ENCODE measurements at regions not wholly inside any gene's neighbourhood (a gene's known extent, or its start where the extent isn't known, plus 50 kb on each side); places are given as distances from the start of the nearest gene placed in this dataset.
"Not testable (repeated sequence)": the region's sequence is repeated elsewhere in the genome, so short reads cannot be mapped to it uniquely, and the experiment has no call there.

GRCh38 chr5:87127956-87128687 is 139.6 kb upstream of the RASA1 start:
- intact Hi-C loops (cut with micrococcal nuclease): no loop called here
- Mint-ChIP-seq H3K36me3 (ENCODE audit: low read depth) (no peaks in the 10 kb centered on the region), H3K4me3 (no peak overlapping the region), H3K27ac (no peak overlapping the region), H3K4me1 (ENCODE audit: low read depth) (no peaks in the 10 kb centered on the region), H3K9me3 (no peaks in the 10 kb centered on the region), H3K27me3 (no peaks in the 10 kb centered on the region)

- intact Hi-C loops (cut with micrococcal nuclease): no loop called here
- H3K4me3 Mint-ChIP-seq: no peak overlapping the region
- H3K4me1 Mint-ChIP-seq (ENCODE audit: low read depth): no peaks in the 10 kb centered on the region
- H3K9me3 Mint-ChIP-seq: no peaks in the 10 kb centered on the region
- no peak overlapping the region for H3K27ac Mint-ChIP-seq
- no peaks in the 10 kb centered on the region for H3K36me3 Mint-ChIP-seq (ENCODE audit: low read depth)
- H3K27me3 Mint-ChIP-seq: no peaks in the 10 kb centered on the region
Measured at GRCh38 chr5:87129046-87129445, 138.6 kb upstream of the RASA1 start.

GRCh38 chr5:87132696-87133095 is 135.0 kb upstream of the RASA1 start:
- H3K9me3 Mint-ChIP-seq: no peaks in the 10 kb centered on the region
- H3K27me3 Mint-ChIP-seq: no peaks in the 10 kb centered on the region
- H3K4me1 Mint-ChIP-seq (ENCODE audit: low read depth): peaks cover 13% of the 10 kb centered on the region
- intact Hi-C loops (cut with micrococcal nuclease): no loop called here
- H3K27ac Mint-ChIP-seq: no peak overlapping the region
- H3K36me3 Mint-ChIP-seq (ENCODE audit: low read depth): no peaks in the 10 kb centered on the region
- H3K4me3 Mint-ChIP-seq: no peak overlapping the region

- H3K27ac Mint-ChIP-seq; intact Hi-C loops (cut with micrococcal nuclease); H3K27me3 Mint-ChIP-seq; H3K4me3 Mint-ChIP-seq; H3K36me3 Mint-ChIP-seq (ENCODE audit: low read depth); H3K9me3 Mint-ChIP-seq: not testable (repeated sequence)
- peaks cover 13% of the 10 kb centered on the region for H3K4me1 Mint-ChIP-seq (ENCODE audit: low read depth)
Measured at GRCh38 chr5:87134513-87134912, 133.2 kb upstream of the RASA1 start.

GRCh38 chr5:87136096-87136495 is 131.6 kb upstream of the RASA1 start:
- peaks cover 2% of the 10 kb centered on the region for H3K27me3 Mint-ChIP-seq
- H3K4me1 Mint-ChIP-seq (ENCODE audit: low read depth): peaks cover 27% of the 10 kb centered on the region
- H3K9me3 Mint-ChIP-seq: no peaks in the 10 kb centered on the region
- H3K27ac Mint-ChIP-seq: peak overlapping the region; percentile 37
- intact Hi-C loops (cut with micrococcal nuclease): no loop called here
- H3K4me3 Mint-ChIP-seq: no peak overlapping the region
- no peaks in the 10 kb centered on the region for H3K36me3 Mint-ChIP-seq (ENCODE audit: low read depth)

GRCh38 chr5:87136733-87137132 is 130.9 kb upstream of the RASA1 start:
- peak overlapping the region; percentile 37 for H3K27ac Mint-ChIP-seq
- peaks cover 2% of the 10 kb centered on the region for H3K27me3 Mint-ChIP-seq
- no peaks in the 10 kb centered on the region for H3K36me3 Mint-ChIP-seq (ENCODE audit: low read depth)
- no peaks in the 10 kb centered on the region for H3K9me3 Mint-ChIP-seq
- H3K4me1 Mint-ChIP-seq (ENCODE audit: low read depth): peaks cover 27% of the 10 kb centered on the region
- intact Hi-C loops (cut with micrococcal nuclease): no loop called here
- no peak overlapping the region for H3K4me3 Mint-ChIP-seq

GRCh38 chr5:87137283-87137682 is 130.4 kb upstream of the RASA1 start:
- Mint-ChIP-seq H3K27me3 (peaks cover 2% of the 10 kb centered on the region), H3K9me3 (no peaks in the 10 kb centered on the region), H3K4me1 (ENCODE audit: low read depth) (peaks cover 27% of the 10 kb centered on the region), H3K36me3 (ENCODE audit: low read depth) (no peaks in the 10 kb centered on the region), H3K4me3 (no peak overlapping the region), H3K27ac (no peak overlapping the region)
- intact Hi-C loops (cut with micrococcal nuclease): no loop called here

GRCh38 chr5:87138091-87138805 is 129.4 kb upstream of the RASA1 start:
- no peak overlapping the region for H3K27ac Mint-ChIP-seq
- peaks cover 27% of the 10 kb centered on the region for H3K4me1 Mint-ChIP-seq (ENCODE audit: low read depth)
- H3K4me3 Mint-ChIP-seq: no peak overlapping the region
- H3K9me3 Mint-ChIP-seq: no peaks in the 10 kb centered on the region
- H3K36me3 Mint-ChIP-seq (ENCODE audit: low read depth): no peaks in the 10 kb centered on the region
- peaks cover 2% of the 10 kb centered on the region for H3K27me3 Mint-ChIP-seq
- intact Hi-C loops (cut with micrococcal nuclease): no loop called here

GRCh38 chr5:87139795-87140194 is 127.9 kb upstream of the RASA1 start:
- Mint-ChIP-seq H3K36me3 (ENCODE audit: low read depth) (no peaks in the 10 kb centered on the region), H3K4me1 (ENCODE audit: low read depth) (peaks cover 27% of the 10 kb centered on the region), H3K27ac (no peak overlapping the region), H3K9me3 (no peaks in the 10 kb centered on the region), H3K4me3 (no peak overlapping the region), H3K27me3 (peaks cover 2% of the 10 kb centered on the region)
- intact Hi-C loops (cut with micrococcal nuclease): no loop called here

- intact Hi-C loops (cut with micrococcal nuclease): no loop called here
- Mint-ChIP-seq H3K4me3 (no peak overlapping the region), H3K9me3 (no peaks in the 10 kb centered on the region), H3K27ac (no peak overlapping the region), H3K27me3 (peaks cover 3% of the 10 kb centered on the region), H3K36me3 (ENCODE audit: low read depth) (no peaks in the 10 kb centered on the region), H3K4me1 (ENCODE audit: low read depth) (peaks cover 19% of the 10 kb centered on the region)
Measured at GRCh38 chr5:87141544-87141943, 126.1 kb upstream of the RASA1 start.

- H3K27ac Mint-ChIP-seq; H3K4me3 Mint-ChIP-seq; intact Hi-C loops (cut with micrococcal nuclease); H3K27me3 Mint-ChIP-seq; H3K9me3 Mint-ChIP-seq; H3K4me1 Mint-ChIP-seq (ENCODE audit: low read depth); H3K36me3 Mint-ChIP-seq (ENCODE audit: low read depth): not testable (repeated sequence)
Measured at GRCh38 chr5:87145853-87146252, 121.8 kb upstream of the RASA1 start.

- intact Hi-C loops (cut with micrococcal nuclease): no loop called here
- H3K4me3 Mint-ChIP-seq: no peak overlapping the region
- peaks cover 1% of the 10 kb centered on the region for H3K27me3 Mint-ChIP-seq
- peaks cover 14% of the 10 kb centered on the region for H3K4me1 Mint-ChIP-seq (ENCODE audit: low read depth)
- H3K36me3 Mint-ChIP-seq (ENCODE audit: low read depth): no peaks in the 10 kb centered on the region
- H3K27ac Mint-ChIP-seq: no peak overlapping the region
- H3K9me3 Mint-ChIP-seq: no peaks in the 10 kb centered on the region
Measured at GRCh38 chr5:87147441-87147840, 120.2 kb upstream of the RASA1 start.

GRCh38 chr5:87150630-87151029 is 117.1 kb upstream of the RASA1 start:
- H3K27ac Mint-ChIP-seq: no peak overlapping the region
- H3K36me3 Mint-ChIP-seq (ENCODE audit: low read depth): no peaks in the 10 kb centered on the region
- no peaks in the 10 kb centered on the region for H3K9me3 Mint-ChIP-seq
- no peaks in the 10 kb centered on the region for H3K27me3 Mint-ChIP-seq
- H3K4me1 Mint-ChIP-seq (ENCODE audit: low read depth): peaks cover 22% of the 10 kb centered on the region
- no peak overlapping the region for H3K4me3 Mint-ChIP-seq
- intact Hi-C loops (cut with micrococcal nuclease): no loop called here

- H3K27ac Mint-ChIP-seq: peak overlapping the region; percentile 39
- H3K27me3 Mint-ChIP-seq: no peaks in the 10 kb centered on the region
- H3K4me1 Mint-ChIP-seq (ENCODE audit: low read depth): peaks cover 22% of the 10 kb centered on the region
- no peaks in the 10 kb centered on the region for H3K36me3 Mint-ChIP-seq (ENCODE audit: low read depth)
- no peaks in the 10 kb centered on the region for H3K9me3 Mint-ChIP-seq
- intact Hi-C loops (cut with micrococcal nuclease): no loop called here
- no peak overlapping the region for H3K4me3 Mint-ChIP-seq
Measured at GRCh38 chr5:87151547-87151946, 116.1 kb upstream of the RASA1 start.

- no peaks in the 10 kb centered on the region for H3K36me3 Mint-ChIP-seq (ENCODE audit: low read depth)
- no peaks in the 10 kb centered on the region for H3K27me3 Mint-ChIP-seq
- peaks cover 22% of the 10 kb centered on the region for H3K4me1 Mint-ChIP-seq (ENCODE audit: low read depth)
- H3K9me3 Mint-ChIP-seq: no peaks in the 10 kb centered on the region
- intact Hi-C loops (cut with micrococcal nuclease): no loop called here
- H3K27ac Mint-ChIP-seq: no peak overlapping the region
- no peak overlapping the region for H3K4me3 Mint-ChIP-seq
Measured at GRCh38 chr5:87152886-87153285, 114.8 kb upstream of the RASA1 start.

Measured in dendritic cell treated with granulocyte-macrophage colony-stimulating factor and Interleukin-4, amounts not matched to agents 40 ng/mL and 50 ng/mL, for 4 days (primary cell).